ENCODE measurements at regions not wholly inside any gene's neighbourhood (a gene's known extent, or its start where the extent isn't known, plus 50 kb on each side); places are given as distances from the start of the nearest gene placed in this dataset.

DNA sequence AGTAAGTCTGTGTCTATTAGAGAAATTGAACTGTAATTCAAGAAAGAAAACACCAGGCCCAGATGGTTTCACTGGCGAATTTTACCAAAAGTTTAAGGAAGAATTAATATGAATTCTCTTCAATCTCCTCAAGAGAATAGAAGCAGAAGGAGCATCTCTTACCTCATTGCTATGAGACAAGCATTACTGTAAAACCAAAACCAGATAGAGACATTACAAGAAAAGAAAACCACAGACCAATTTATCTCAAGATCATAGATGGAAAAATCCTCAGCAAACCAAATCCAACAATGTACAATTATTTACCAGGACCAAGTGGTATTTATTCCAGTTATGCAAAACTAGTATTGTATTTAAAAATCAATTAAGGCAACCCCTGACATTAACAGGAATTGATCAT, 160.6 kb downstream of the LIPI start:
- TF ChIP-seq, protein P1, sequence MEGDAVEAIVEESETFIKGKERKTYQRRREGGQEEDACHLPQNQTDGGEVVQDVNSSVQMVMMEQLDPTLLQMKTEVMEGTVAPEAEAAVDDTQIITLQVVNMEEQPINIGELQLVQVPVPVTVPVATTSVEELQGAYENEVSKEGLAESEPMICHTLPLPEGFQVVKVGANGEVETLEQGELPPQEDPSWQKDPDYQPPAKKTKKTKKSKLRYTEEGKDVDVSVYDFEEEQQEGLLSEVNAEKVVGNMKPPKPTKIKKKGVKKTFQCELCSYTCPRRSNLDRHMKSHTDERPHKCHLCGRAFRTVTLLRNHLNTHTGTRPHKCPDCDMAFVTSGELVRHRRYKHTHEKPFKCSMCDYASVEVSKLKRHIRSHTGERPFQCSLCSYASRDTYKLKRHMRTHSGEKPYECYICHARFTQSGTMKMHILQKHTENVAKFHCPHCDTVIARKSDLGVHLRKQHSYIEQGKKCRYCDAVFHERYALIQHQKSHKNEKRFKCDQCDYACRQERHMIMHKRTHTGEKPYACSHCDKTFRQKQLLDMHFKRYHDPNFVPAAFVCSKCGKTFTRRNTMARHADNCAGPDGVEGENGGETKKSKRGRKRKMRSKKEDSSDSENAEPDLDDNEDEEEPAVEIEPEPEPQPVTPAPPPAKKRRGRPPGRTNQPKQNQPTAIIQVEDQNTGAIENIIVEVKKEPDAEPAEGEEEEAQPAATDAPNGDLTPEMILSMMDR (IDR thresholded peaks at IDR 0.05; ENCODE audit: low read length), result no peak
- TF ChIP-seq EZH2 (IDR thresholded peaks at IDR 0.05; ENCODE audit: borderline replicate concordance, low read length), result no peak

All from OCI-LY1 (cell line).